MG63 (cell line): ENCODE measurements at regions not wholly inside any gene's neighbourhood (a gene's known extent, or its start where the extent isn't known, plus 50 kb on each side); places are given as distances from the start of the nearest gene placed in this dataset.

Source experiments
- DNase-seq: peaks from one replicate; pipeline ENCODE4 v3.0.0-alpha.2; 2020
- H3K27me3 ChIP-seq: fragments of 250-450 bp; sonication (Bioruptor Pico); 2 replicates; pipeline ENCODE4 v1.5.1; 2020; ENCODE audit warnings: mild to moderate bottlenecking, moderate library complexity
- H3K36me3 ChIP-seq: fragments of 250-450 bp; sonication (Bioruptor Pico); 2 replicates; pipeline ENCODE4 v1.5.1; 2020; ENCODE audit warnings: mild to moderate bottlenecking, moderate library complexity
- H3K4me3 ChIP-seq: fragments of 250-450 bp; sonication (Bioruptor Pico); 2 replicates; pipeline ENCODE4 v1.5.1; 2020; ENCODE audit warnings: mild to moderate bottlenecking, moderate library complexity
- H3K9me3 ChIP-seq: fragments of 250-450 bp; sonication (Bioruptor Pico); 2 replicates; pipeline ENCODE4 v1.5.1; 2020; ENCODE audit warnings: mild to moderate bottlenecking, moderate library complexity

GRCh38 chr12:125689576-125690410 lies 624.6 kb downstream of the AACS start:
- Histone ChIP-seq H3K9me3 (no peaks in the 10 kb centered on the region), H3K36me3 (no peaks in the 10 kb centered on the region), H3K27me3 (no peaks in the 10 kb centered on the region), H3K4me3 (no peak overlapping the region)
- DNase-seq, result no peak

GRCh38 chr12:125690841-125691240 lies 625.6 kb downstream of the AACS start:
- Histone ChIP-seq H3K9me3 (no peaks in the 10 kb centered on the region), H3K36me3 (no peaks in the 10 kb centered on the region), H3K27me3 (no peaks in the 10 kb centered on the region), H3K4me3 (no peak overlapping the region)
- DNase-seq, result no peak

- H3K36me3 ChIP-seq, result no peaks in the 10 kb centered on the region
- no peaks in the 10 kb centered on the region for H3K9me3 ChIP-seq
- no peak for DNase-seq
- no peaks in the 10 kb centered on the region for H3K27me3 ChIP-seq
- H3K4me3 ChIP-seq, result no peak overlapping the region
Observed at GRCh38 chr12:125696054-125696453, 630.8 kb downstream of the AACS start.

GRCh38 chr12:125704803-125705202 lies 639.6 kb downstream of the AACS start:
- Histone ChIP-seq H3K27me3 (no peaks in the 10 kb centered on the region), H3K36me3 (no peaks in the 10 kb centered on the region), H3K4me3 (no peak overlapping the region), H3K9me3 (no peaks in the 10 kb centered on the region)
- DNase-seq, result no peak

- DNase-seq, result no peak
- no peaks in the 10 kb centered on the region for H3K27me3 ChIP-seq
- H3K36me3 ChIP-seq, result no peaks in the 10 kb centered on the region
Observed at GRCh38 chr12:125720961-125721360, 655.7 kb downstream of the AACS start.

GRCh38 chr12:125734137-125734536 lies 668.9 kb downstream of the AACS start:
- Histone ChIP-seq H3K4me3 (no peak overlapping the region), H3K27me3 (no peaks in the 10 kb centered on the region), H3K9me3 (peaks cover 4% of the 10 kb centered on the region; the same call in 1 of the 2 replicates), H3K36me3 (no peaks in the 10 kb centered on the region)
- DNase-seq, result no peak

More at GRCh38 chr12:125720961-125721360, 655.7 kb downstream of the AACS start:
- Histone ChIP-seq H3K9me3 (peaks cover 4% of the 10 kb centered on the region; the same call in 1 of the 2 replicates), H3K4me3 (no peak overlapping the region)

- no peaks in the 10 kb centered on the region for H3K27me3 ChIP-seq
- DNase-seq, result no peak
- no peaks in the 10 kb centered on the region for H3K36me3 ChIP-seq
- H3K4me3 ChIP-seq, result no peak overlapping the region
- peaks cover 6% of the 10 kb centered on the region; the same call in 1 of the 2 replicates for H3K9me3 ChIP-seq
Observed at GRCh38 chr12:125738211-125738610, 673.0 kb downstream of the AACS start.

GRCh38 chr12:125742413-125742812 lies 677.2 kb downstream of the AACS start:
- peak; percentile 12 for DNase-seq
- H3K27me3 ChIP-seq, result no peaks in the 10 kb centered on the region
- H3K36me3 ChIP-seq, result no peaks in the 10 kb centered on the region
- no peak overlapping the region for H3K4me3 ChIP-seq
- 0 out of 2 replicates have a peak, but pooled peaks cover 2% of the 10 kb centered on the region for H3K9me3 ChIP-seq

GRCh38 chr12:125744201-125744600 lies 679.0 kb downstream of the AACS start:
- Histone ChIP-seq H3K27me3 (no peaks in the 10 kb centered on the region), H3K36me3 (no peaks in the 10 kb centered on the region), H3K9me3 (0 out of 2 replicates have a peak, but pooled peaks cover 2% of the 10 kb centered on the region), H3K4me3 (no peak overlapping the region)
- DNase-seq, result no peak

GRCh38 chr12:125755512-125755911 lies 690.3 kb downstream of the AACS start:
- DNase-seq, result no peak
- Histone ChIP-seq H3K9me3 (no peaks in the 10 kb centered on the region), H3K36me3 (no peaks in the 10 kb centered on the region), H3K4me3 (no peak overlapping the region), H3K27me3 (no peaks in the 10 kb centered on the region)

- 0 out of 2 replicates have a peak, but pooled peaks cover 2% of the 10 kb centered on the region for H3K9me3 ChIP-seq
- no peaks in the 10 kb centered on the region for H3K36me3 ChIP-seq
- no peaks in the 10 kb centered on the region for H3K27me3 ChIP-seq
- no peak overlapping the region for H3K4me3 ChIP-seq
- no peak for DNase-seq
Observed at GRCh38 chr12:125766091-125766490, 700.9 kb downstream of the AACS start.

GRCh38 chr12:125772403-125772802 lies 707.2 kb downstream of the AACS start:
- Histone ChIP-seq H3K9me3 (peaks cover 12% of the 10 kb centered on the region; the same call in 1 of the 2 replicates), H3K27me3 (no peaks in the 10 kb centered on the region), H3K4me3 (no peak overlapping the region), H3K36me3 (no peaks in the 10 kb centered on the region)
- no peak for DNase-seq

GRCh38 chr12:125773033-125773640 lies 707.9 kb downstream of the AACS start:
- Histone ChIP-seq H3K27me3 (no peaks in the 10 kb centered on the region), H3K9me3 (peaks cover 12% of the 10 kb centered on the region; the same call in 1 of the 2 replicates), H3K36me3 (no peaks in the 10 kb centered on the region), H3K4me3 (no peak overlapping the region)
- peak; percentile 37 for DNase-seq

- H3K36me3 ChIP-seq, result no peaks in the 10 kb centered on the region
Observed at GRCh38 chr12:125775507-125775906, 710.3 kb downstream of the AACS start.

GRCh38 chr12:125776212-125776611 lies 711.0 kb downstream of the AACS start:
- no peak for DNase-seq
- no peaks in the 10 kb centered on the region for H3K36me3 ChIP-seq
- peaks cover 9% of the 10 kb centered on the region; the same call in 1 of the 2 replicates for H3K9me3 ChIP-seq
- H3K27me3 ChIP-seq, result no peaks in the 10 kb centered on the region
- no peak overlapping the region for H3K4me3 ChIP-seq

More at GRCh38 chr12:125775507-125775906, 710.3 kb downstream of the AACS start:
- peaks cover 12% of the 10 kb centered on the region; the same call in 1 of the 2 replicates for H3K9me3 ChIP-seq
- DNase-seq, result no peak
- no peak overlapping the region for H3K4me3 ChIP-seq
- no peaks in the 10 kb centered on the region for H3K27me3 ChIP-seq

GRCh38 chr12:125786143-125786542 lies 720.9 kb downstream of the AACS start:
- H3K36me3 ChIP-seq, result no peaks in the 10 kb centered on the region
- no peak overlapping the region for H3K4me3 ChIP-seq
- no peaks in the 10 kb centered on the region for H3K27me3 ChIP-seq
- no peaks in the 10 kb centered on the region; the same call in 1 of the 2 replicates for H3K9me3 ChIP-seq
- no peak for DNase-seq

GRCh38 chr12:125794401-125794800 lies 729.2 kb downstream of the AACS start:
- Histone ChIP-seq H3K4me3 (no peak overlapping the region), H3K27me3 (no peaks in the 10 kb centered on the region), H3K36me3 (no peaks in the 10 kb centered on the region), H3K9me3 (peaks cover 17% of the 10 kb centered on the region)
- peak; percentile 41 for DNase-seq
